Islet of Langerhans (tissue), 1 donor: ENCODE measurements at regions not wholly inside any gene's neighbourhood (a gene's known extent, or its start where the extent isn't known, plus 50 kb on each side); places are given as distances from the start of the nearest gene placed in this dataset.

Source experiments
- FAIRE-seq: peaks from one replicate; lab custom pipeline; 2011; peaks lifted over from hg19 to GRCh38; lab: Jason Lieb, UNC

DNA sequence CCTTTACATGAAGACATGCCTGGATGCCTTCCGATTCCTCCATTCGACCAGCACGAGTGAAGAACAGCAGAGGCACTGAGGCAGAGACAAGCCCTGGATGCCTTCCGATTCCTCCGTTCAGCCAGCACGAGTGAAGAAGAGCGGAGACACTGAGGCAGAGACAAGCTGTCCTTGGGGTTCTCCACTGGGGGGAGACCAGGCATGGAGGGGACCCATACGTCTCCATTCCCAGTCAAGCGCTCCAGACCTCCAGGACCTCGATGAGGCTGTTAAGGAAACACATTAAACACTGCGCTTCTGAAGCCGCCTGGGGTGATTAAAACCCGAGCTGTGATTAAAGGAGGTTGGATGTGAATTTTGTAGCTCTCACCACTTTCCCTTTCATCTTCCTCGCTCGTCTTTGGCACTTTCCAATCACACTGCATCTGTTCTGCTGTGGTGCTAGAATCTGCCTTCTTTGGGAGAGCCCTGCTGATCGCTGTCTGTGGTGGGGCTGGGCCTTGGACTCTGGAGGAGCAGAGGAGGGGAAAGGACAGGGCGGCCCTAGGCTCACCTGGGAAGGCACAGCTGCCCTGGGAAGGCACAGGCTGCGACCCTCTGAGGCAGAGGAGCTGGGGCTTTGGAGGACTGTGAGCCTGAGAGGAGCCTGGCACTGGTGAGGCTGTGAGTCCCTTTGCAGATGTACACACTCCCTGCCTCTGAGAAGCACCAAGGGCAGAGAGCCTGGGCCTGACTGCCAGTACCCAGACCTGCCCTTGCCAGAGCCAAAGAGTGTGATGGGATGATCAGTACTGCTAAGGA, 463.1 kb upstream of the HS6ST1 start:
- FAIRE-seq: no peak

DNA sequence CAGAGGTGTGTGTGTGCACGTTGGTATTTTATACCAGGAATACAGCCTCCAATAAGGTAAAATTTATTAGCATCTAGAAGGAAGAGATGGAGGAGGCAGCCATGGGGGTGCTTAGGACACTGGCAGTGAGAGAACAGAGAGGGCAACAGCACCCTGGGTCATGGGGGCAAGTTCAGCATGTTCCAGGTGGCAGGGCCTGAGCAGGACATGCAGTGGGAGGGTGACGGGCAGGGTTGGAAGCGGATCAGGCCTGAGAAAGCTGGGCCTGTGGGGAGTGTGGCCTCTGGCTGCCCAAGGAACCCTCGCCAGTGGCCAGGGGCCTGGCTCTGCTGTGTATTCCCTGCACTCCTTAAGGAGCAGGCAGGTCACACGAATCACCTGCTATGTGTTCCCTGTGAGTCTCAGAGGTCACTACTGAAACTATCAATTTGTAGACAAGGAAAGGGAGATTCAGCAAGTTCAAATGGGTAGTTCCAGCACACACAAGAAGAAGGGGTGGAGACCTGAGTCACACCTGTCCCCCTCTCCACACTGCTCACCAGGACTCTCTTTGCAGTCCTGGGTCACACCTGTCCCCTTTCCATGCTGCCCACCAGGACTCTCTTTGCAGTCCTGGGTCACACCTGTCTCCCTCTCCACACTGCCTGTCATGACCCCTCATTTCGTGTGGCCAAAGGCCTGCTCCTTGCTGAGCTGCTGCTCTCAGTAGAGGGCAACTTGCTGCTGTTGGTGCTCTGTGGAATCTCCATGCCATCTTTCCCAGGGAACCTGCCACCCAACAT, 463.9 kb upstream of the HS6ST1 start:
- no peak for FAIRE-seq

DNA sequence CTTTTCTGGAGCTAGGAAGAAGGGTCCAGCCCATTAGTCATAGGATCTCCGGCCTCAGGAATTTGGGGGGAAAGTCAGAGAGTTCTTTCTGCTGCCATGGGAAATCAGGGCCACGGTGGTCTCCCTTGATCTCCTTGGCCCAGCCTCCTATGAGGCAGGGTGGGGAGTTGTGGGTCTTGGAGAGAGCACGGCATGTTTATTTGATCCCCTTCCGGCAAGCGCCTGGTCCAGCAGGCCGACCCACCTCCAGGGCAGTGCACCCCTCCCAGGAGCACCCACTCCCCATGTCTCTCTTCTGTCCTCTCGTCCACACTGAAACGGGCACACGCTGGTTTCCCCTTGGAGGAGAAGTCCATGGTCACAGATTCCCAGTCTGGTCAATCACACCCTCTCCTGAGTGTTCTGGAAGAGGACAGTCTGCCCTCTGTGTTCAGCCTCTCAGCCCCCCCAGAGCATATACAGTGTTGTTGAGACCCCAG, 464.6 kb upstream of the HS6ST1 start:
- FAIRE-seq: no peak

DNA sequence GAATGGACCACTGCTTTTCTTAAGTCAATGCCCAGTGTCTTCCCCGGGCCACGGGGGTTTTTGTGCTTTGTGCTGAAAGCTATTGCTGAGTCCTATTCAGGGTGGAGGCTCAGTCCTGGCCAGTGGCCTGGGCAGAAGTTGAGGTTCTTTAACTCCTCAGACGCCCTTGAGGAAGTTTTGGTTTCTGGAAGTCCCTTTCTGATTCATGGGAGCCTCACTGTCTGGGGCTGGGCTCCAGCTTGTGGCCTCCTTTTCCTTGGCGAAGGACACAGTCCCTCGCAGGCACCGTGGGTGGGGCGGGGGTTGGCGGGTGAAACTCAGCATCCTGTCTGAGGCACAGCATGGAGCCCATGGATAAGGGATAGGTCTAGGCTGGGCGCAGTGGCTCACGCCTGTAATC, 465.2 kb upstream of the HS6ST1 start:
- no peak for FAIRE-seq

DNA sequence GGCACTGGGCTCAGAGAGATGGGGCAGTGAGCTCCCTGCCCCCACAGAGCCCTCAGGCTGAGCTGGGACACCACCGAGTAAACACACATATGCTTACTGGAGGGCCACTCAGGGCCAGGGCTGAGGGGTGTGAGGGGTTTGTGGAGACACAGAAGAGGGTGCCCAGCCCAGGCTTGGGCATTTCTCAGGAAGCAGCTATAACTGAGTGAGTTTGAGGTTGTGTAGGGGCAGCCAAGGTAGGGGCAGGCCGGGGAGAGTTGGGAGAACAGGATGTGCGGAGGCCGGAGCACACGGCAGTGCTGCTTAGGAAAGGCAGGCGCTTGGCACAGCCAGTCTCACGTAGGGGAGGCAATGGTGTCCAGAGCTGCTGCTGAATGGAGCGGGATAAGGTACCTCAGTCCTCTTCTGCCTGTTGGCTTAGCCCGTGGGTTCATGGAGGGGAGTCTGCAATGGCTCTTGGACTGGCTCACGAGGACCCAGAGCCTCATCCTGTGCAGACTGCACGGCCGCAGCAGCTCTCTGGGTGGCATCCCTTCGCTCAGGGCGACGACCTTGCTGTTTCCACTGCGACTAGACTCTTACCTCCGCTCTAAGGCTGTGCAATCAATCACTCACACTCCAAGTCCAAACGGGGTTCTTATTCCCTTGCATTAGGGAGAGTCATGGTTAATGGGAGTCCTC, 466.1 kb upstream of the HS6ST1 start:
- no peak for FAIRE-seq

DNA sequence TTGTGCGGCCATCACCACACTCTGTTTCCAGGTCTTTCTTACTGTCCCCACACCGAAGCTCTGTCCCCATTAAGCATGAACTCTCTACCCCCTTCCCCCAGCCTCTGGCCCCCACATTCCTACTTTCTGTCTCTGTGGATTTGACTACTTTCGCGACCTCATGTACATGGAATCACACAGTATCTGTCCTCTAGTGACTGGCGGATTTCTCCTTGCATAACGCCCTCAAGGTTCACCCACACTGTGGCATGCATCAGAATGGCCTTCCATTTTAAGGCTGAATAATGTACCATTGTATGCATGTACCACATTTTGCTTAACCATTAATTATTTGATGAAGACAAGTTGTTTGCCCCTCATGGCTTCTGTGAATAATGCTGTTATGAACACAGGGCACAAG, 467.6 kb upstream of the HS6ST1 start:
- FAIRE-seq: no peak

DNA sequence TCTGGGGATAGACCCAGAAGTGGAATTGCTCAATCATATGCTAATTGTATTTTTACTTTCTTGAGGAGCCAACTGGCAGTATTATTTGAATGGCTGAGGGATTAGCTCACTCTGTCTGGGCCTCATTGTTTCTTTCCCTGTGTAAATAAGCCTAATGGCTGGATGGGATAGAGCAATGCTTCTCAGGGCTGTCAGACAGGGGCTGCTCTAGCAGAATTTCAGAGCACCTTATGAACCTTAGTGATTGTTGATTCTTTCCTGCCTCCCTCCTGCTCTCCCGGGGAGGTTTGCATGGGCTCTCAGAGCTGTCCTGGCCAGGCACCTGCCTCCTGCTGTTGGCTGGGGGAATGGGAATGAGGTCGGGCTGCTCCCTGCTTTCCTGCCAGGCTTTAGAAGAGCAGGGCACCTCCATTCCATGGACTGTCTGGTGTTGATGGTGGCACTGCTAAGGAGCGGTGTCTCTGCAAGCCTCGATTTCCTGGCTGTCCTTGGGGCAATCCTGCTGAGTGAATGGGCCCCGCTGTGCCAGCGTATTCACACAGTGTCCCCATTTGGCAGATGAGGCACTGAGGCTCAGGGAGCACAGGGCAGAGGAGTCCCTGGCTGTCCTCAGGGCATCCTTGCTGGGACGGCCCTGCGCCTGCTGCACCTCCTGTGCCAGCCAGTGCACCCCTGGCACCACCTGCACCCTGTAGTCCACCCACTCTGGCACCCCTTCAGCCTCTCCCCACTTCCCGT, 468.2 kb upstream of the HS6ST1 start:
- FAIRE-seq: no peak

DNA sequence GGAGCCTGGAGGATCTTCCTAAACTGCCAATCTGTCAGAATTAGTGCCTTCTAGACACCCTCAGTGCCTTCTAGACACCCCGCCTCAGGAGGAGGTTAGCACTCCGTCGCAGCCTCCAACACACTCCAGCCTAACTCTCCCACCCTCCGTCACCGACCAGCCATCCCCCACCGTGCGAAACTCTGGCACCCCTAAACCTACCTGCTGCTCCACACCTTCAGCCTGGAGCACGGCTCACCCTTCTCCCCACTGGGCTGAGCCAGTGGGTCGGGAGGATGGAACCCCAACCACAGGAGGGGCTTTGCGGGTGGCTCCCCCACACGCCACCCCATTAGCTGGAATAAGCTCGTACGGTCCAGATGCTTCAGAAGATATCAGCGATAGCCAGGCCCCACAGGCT, 468.9 kb upstream of the HS6ST1 start:
- FAIRE-seq: no peak

DNA sequence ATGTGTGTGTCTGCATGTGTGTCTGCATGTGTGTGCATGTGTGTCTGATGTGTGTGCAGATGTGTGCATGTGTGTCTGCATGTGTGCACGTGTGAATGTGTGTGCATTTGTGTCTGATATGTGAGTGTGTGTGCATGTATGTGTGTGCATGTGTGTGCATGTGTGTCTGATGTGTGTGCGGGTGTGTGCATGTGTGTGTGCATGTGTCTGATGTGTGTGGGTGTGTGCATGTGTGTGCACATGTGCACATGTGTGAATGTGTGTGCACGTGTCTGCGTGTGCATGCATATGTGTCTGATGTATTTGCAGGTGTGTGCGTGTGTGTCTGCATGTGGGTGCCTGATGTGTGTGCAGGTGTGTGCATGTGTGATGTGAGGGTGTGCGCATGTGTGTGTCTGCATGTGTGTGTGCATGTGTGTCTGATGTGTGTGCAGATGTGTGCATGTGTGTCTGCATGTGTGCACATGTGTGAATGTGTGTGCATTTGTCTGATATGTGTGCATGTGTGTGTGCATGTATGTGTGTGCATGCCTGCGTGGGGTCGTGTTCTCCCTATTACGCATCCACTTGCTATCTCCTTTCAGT, 470.1 kb upstream of the HS6ST1 start:
- no peak for FAIRE-seq

DNA sequence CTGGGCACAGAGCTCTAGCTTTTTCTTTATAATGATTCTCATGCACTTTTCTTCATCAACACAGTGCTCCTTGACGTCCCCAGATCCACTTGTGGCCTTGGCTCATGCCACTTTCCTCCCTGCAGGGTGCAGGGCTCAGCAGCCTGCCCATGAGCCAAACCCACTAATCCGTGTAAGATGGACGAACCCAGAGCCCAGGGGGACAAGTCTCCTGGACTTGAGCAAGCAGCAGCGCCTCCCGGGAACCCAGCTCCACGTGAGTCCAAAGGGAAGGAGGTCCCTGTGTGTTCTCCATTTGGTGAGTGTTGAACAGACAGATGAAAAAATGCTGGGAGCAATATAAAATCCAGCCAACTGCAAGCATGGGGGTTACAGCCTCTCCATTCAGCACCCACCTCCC, 470.6 kb upstream of the HS6ST1 start:
- FAIRE-seq: no peak

DNA sequence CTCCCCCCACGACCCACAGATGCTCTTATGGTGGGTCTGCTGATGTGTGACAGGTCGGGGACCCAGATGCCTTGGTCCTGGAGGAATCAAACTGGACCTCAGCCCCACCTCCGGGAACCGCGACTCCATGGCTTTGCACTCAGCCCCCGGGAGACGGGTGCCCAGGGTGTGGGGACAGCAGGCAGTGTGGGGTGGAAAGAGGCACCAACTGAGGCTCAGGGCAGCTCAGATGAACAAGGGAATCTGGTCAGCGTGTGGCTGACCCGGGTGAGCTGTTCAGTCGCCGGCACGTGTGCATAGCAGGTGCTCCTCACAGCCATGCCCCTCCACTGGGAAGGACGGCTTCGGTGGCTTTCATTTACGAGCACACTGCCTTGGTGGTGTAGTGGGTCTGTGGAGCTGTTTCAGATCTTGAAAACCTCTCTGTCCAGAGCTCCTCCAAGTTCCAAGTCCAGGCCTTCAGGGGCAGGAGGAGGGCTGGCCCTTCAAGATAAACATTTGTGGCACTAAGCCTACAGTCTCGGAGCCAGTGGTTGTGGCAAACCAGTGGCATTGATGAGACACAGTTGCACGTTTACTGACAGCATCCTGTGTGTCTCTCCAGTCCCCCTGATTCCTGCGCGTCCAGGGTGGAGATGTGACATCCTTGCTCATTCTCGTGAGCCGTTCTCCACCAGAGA, 471.2 kb upstream of the HS6ST1 start:
- no peak for FAIRE-seq

DNA sequence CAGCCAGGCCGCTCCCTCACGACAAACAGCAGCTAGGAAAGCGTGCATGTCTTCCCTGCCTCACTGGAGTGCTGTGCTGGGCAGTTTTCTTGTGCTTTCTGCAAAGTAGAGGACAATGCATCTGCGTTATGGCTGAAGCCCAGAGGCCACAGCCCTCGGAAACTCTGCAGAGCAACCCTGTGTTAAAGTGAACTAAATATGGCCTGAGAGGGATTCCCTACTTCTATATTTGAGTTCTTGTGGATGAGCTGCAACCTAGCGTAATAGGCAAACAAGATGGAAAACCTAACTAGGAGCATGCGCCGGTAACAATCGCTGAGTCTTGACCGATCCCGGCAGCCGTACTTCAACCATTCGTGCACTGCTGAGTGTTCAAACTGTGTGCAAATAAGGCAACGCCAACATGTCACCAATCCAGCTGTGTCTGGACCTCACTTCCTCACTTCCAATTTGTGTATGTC, 471.9 kb upstream of the HS6ST1 start:
- no peak for FAIRE-seq

DNA sequence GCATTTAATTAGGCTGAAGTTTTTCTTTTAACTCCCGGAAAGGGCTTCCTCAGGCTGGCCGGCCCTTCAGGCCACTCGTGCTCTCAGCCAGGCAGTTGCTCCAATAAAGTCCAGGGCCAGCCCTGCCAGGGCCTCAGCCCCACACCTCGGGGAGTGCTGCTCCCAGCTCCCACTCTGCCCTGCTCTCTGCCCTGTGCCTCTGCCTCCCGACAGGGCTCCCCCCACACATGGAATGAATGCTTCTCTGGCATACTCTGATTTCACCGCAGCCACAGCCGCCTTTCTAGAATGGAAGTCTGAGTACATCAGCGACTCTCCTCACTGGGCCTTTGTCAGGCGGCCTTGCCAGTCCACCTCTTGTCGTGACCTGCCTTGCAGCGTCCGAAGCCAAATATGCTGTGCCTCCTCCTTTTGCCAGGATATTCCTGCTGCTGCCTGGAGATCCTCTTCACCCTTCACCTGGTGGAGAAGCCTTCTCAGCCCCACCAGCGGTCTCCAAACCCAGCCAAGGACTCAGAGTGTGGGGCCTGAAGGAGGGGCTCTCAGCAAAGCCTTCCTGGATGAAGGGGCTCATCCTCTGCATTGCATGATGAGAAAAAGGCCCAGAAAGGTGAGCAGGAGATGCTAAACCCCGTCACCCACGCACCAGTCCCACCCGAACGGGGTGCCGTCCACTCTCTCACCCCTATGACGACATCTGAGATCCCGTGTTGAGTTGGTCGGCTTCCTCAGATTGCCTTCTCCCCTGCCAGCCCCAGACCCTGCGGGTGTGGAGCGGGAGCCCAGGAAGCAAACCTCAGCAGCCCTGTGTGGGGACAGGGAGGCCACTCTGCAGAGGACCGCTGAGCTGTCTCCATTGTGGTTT, 472.7 kb upstream of the HS6ST1 start:
- FAIRE-seq: no peak

DNA sequence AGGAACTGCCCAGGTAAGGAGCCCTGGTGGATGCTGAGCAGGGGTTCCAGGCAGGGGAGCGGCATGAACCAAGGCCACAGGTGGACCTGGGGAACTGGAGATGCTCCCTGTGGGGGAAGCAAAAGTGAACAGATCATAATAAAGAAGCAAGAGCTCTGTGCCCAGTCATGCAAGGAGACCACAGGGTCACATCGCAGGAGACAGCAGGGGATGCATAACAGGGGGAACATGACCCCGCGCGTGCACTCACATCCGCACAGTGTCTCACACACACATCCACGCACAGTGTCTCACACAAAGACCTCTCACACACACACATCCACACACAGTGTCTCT, 473.3 kb upstream of the HS6ST1 start:
- no peak for FAIRE-seq

DNA sequence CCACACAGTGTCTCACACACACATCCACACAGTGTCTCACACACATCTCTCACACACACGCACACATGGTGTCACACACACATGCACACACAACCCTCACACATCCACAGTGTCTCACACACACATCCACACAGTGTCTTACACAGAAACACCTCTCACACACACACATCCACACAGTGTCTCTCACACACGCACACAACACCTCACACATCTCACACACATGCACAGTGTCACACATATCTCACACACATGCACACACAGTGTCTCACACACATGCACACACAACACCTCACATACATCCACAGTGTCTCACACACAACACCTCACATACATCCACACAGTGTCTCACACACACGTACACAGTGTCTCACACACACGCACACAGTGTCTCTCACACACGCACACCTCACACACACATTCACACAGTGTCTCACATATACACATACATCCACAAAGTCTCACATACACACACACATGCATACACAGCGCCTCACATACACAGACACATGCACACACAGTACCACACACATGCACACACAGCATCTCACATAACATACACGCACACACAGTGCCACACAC, 473.9 kb upstream of the HS6ST1 start:
- FAIRE-seq: no peak

DNA sequence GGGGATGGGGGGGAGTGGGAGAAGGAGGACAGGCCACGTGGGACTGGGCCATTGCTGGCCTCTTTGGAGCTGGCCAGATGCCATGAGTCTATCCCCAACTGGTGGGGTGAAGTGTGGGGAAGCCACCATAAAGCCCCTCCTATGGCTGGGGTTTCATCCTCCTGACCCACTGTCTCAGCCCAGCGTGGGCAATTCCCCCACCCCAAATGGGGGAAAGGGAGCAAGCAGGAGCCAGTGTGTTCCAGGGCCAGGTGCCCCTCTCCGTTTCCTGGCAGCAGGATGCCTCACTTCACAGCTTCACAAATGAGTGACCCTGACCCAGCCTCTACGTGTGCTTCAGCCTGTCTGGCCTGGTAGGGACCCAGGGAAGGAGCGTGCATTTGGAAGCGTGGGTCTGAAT, 474.7 kb upstream of the HS6ST1 start:
- no peak for FAIRE-seq

DNA sequence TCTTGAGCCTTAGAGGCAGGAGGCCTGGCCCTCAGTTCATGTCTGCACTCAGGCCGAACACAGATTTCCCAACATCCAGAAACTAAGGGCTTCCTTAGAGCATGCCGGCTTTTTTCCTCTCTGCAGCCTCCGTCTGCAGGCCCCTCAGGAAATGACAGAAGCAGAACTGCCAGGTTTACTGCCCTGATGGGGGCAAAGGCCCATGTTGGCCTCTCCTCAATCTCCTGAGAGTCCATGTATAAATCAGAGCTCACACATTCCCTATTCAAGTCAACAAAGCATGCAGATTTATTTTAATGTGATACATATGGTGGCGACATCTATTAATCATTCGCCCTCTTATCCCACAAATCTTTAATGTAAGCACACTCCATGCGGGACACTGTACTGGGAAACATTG, 475.6 kb upstream of the HS6ST1 start:
- FAIRE-seq: no peak

DNA sequence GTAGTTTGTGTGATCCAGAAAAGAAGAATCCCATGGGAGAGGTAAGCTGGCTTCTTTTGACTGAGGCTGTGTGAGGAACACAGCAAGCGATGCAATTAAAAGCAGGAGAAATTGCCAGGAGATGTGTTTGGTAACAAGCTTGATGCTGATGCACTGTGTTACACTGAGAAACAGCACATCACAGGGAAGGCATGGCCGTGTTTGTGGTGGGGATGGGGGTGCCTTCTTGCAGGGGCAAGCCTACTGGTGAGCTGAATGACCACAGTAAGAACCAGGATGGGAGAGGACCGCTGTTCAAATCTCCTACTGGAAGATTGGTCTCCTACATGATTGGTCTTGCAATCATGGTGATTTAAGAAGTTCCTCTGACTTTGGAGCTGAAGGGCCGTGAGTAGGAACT, 477.7 kb upstream of the HS6ST1 start:
- no peak for FAIRE-seq

DNA sequence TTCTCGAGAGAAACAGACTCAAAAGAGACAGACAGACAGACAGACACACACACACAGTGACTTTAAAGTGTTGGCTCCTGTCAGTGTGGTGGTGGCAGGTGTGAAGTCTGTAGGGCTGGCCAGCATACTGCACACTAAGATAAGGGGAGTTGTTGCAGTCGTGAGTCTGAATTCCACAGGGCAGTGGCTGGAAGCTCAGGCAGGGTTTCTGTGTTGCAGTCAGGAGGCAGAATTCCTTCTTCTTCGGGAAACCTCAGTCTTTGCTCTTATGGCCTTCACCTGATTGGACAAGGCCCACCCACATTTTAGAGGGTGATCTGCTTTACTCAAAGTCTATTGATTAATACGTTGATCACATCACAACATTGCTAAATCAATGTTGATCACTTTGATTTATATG, 478.4 kb upstream of the HS6ST1 start:
- FAIRE-seq: no peak

DNA sequence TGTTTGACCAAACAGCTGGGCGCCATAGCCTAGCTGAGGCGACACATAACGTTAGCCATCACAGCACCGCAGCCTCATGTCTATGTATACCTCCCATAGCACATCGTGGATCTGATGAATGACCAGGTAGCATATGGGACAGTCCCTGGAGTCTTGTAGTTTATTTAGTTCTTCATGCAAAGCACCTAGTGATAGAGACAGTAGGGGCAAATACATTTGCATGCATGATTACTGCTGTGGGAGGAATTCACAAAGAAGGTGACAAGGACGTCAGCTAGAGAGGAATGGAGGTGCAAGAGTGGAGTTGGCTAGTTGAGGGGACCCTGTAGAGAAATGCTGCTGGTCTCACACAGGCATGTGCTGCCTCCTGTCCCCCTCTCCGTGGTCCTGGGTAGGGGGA, 478.9 kb upstream of the HS6ST1 start:
- FAIRE-seq: no peak
